GM12892 (cell line): ENCODE measurements at regions not wholly inside any gene's neighbourhood (a gene's known extent, or its start where the extent isn't known, plus 50 kb on each side); places are given as distances from the start of the nearest gene placed in this dataset.

Experiments
- POLR2A ChIP-seq: IDR thresholded peaks from 2 replicates; pipeline ENCODE4 v1.6.1; 2011; ENCODE audit warnings: low read depth, low read length, control low read depth
- TAF1 ChIP-seq: IDR thresholded peaks from 2 replicates; pipeline ENCODE4 v1.6.1; 2011; ENCODE audit warnings: low read depth, mild to moderate bottlenecking, control low read depth, low read length, borderline replicate concordance

GRCh38 chr12:58695263-58695662 is 225.0 kb downstream of the LRIG3 start:
- TF ChIP-seq POLR2A: no peak
- TF ChIP-seq TAF1: no peak
